Stimulated activated naive CD8-positive, alpha-beta T cell treated with anti-CD3 and anti-CD28 coated beads, Interleukin-15, amount 100 ng/mL, for 72 hours (primary cell): ENCODE measurements at regions not wholly inside any gene's neighbourhood (a gene's known extent, or its start where the extent isn't known, plus 50 kb on each side); places are given as distances from the start of the nearest gene placed in this dataset.

Experiments
- ATAC-seq: fragments of 150-1000 bp; cut with Tn5 transposase; 2 replicates; pipeline ENCODE4 v1.10.0; 2021; ENCODE audit warnings: mild to moderate bottlenecking, moderate library complexity
- DNase-seq, 2 donors: peaks; one replicate each; pipeline ENCODE4 v3.0.0; 2021 to 2022
- H3K27ac Mint-ChIP-seq, 2 donors: one replicate each; pipeline ENCODE4 v1.8.0; 2022; ENCODE audit warnings: mild to moderate bottlenecking in 2 of 2, mixed read lengths in 2 of 2, moderate library complexity in 2 of 2
- H3K27me3 Mint-ChIP-seq: one replicate; pipeline ENCODE4 v1.8.0; 2022; ENCODE audit warnings: mixed read lengths
- H3K4me1 Mint-ChIP-seq: one replicate; pipeline ENCODE4 v1.8.0; 2022; ENCODE audit warnings: mild to moderate bottlenecking, mixed read lengths
- H3K4me3 Mint-ChIP-seq, 2 donors: one replicate each; pipeline ENCODE4 v1.8.0; 2022; ENCODE audit warnings: mild to moderate bottlenecking in 2 of 2, mixed read lengths in 2 of 2, moderate library complexity in 1 of 2
- H3K9me3 Mint-ChIP-seq, 2 donors: one replicate each; pipeline ENCODE4 v1.8.0; 2022; ENCODE audit warnings: mixed read lengths in 2 of 2

- Mint-ChIP-seq H3K27me3 (no peaks in the 10 kb centered on the region), H3K4me1 (no peaks in the 10 kb centered on the region), H3K4me3 (no peak overlapping the region), H3K27ac (no peak overlapping the region), H3K9me3 (peaks cover 7 to 19% of the 10 kb centered on the region in 2 donors)
- ATAC-seq (no peak), DNase-seq (no peak)
Observed at GRCh38 chr2:21683838-21684237, 560.1 kb downstream of the TDRD15 start.

- no peaks in the 10 kb centered on the region for H3K27me3 Mint-ChIP-seq
- H3K27ac Mint-ChIP-seq = no peak overlapping the region
- no peak for DNase-seq
- H3K9me3 Mint-ChIP-seq = peaks cover 0 to 13% of the 10 kb centered on the region in 2 donors
- H3K4me1 Mint-ChIP-seq = no peaks in the 10 kb centered on the region
- ATAC-seq = no peak
- no peak overlapping the region for H3K4me3 Mint-ChIP-seq
Observed at GRCh38 chr2:21687589-21687988, 563.8 kb downstream of the TDRD15 start.

GRCh38 chr2:21690005-21690404 lies 566.2 kb downstream of the TDRD15 start:
- Mint-ChIP-seq H3K27ac (no peak overlapping the region), H3K9me3 (no peaks in the 10 kb centered on the region), H3K4me1 (no peaks in the 10 kb centered on the region), H3K27me3 (no peaks in the 10 kb centered on the region), H3K4me3 (no peak overlapping the region)
- ATAC-seq (no peak), DNase-seq (no peak)

GRCh38 chr2:21693081-21693480 lies 569.3 kb downstream of the TDRD15 start:
- DNase-seq (no peak), ATAC-seq (no peak)
- no peak overlapping the region for H3K27ac Mint-ChIP-seq
- H3K4me1 Mint-ChIP-seq = no peaks in the 10 kb centered on the region
- H3K4me3 Mint-ChIP-seq = no peak overlapping the region
- H3K9me3 Mint-ChIP-seq = no peaks in the 10 kb centered on the region
- H3K27me3 Mint-ChIP-seq = no peaks in the 10 kb centered on the region

GRCh38 chr2:21694079-21694878 lies 570.5 kb downstream of the TDRD15 start:
- Mint-ChIP-seq H3K4me3 (no peak overlapping the region), H3K27ac (no peak overlapping the region), H3K27me3 (no peaks in the 10 kb centered on the region), H3K4me1 (no peaks in the 10 kb centered on the region), H3K9me3 (peaks cover 0 to 5% of the 10 kb centered on the region in 2 donors)
- no peak for DNase-seq
- no peak for ATAC-seq

GRCh38 chr2:21696900-21697299 lies 573.1 kb downstream of the TDRD15 start:
- DNase-seq (no peak), ATAC-seq (no peak)
- Mint-ChIP-seq H3K4me3 (no peak overlapping the region), H3K27ac (no peak overlapping the region), H3K9me3 (peaks cover 5 to 7% of the 10 kb centered on the region in 2 donors), H3K27me3 (no peaks in the 10 kb centered on the region), H3K4me1 (no peaks in the 10 kb centered on the region)

- H3K4me1 Mint-ChIP-seq = no peaks in the 10 kb centered on the region
- no peak overlapping the region for H3K4me3 Mint-ChIP-seq
- H3K9me3 Mint-ChIP-seq = peaks cover 5 to 7% of the 10 kb centered on the region in 2 donors
- DNase-seq = no peak
- no peak overlapping the region for H3K27ac Mint-ChIP-seq
- ATAC-seq = no peak
- H3K27me3 Mint-ChIP-seq = no peaks in the 10 kb centered on the region
Observed at GRCh38 chr2:21700644-21701043, 576.9 kb downstream of the TDRD15 start.

GRCh38 chr2:21710031-21710430 lies 586.3 kb downstream of the TDRD15 start:
- Mint-ChIP-seq H3K27me3 (no peaks in the 10 kb centered on the region), H3K27ac (no peak overlapping the region), H3K4me1 (no peaks in the 10 kb centered on the region), H3K9me3 (peaks cover 16 to 17% of the 10 kb centered on the region in 2 donors), H3K4me3 (no peak overlapping the region)
- DNase-seq (no peak), ATAC-seq (no peak)

- Mint-ChIP-seq H3K4me1 (no peaks in the 10 kb centered on the region), H3K4me3 (no peak overlapping the region), H3K27me3 (no peaks in the 10 kb centered on the region), H3K9me3 (peaks cover 16 to 17% of the 10 kb centered on the region in 2 donors), H3K27ac (no peak overlapping the region)
- DNase-seq (no peak), ATAC-seq (no peak)
Observed at GRCh38 chr2:21710496-21710895, 586.7 kb downstream of the TDRD15 start.

- no peak for ATAC-seq
- Mint-ChIP-seq H3K27ac (no peak overlapping the region), H3K9me3 (peaks cover 8 to 12% of the 10 kb centered on the region in 2 donors), H3K27me3 (no peaks in the 10 kb centered on the region), H3K4me3 (no peak overlapping the region), H3K4me1 (no peaks in the 10 kb centered on the region)
- no peak for DNase-seq
Observed at GRCh38 chr2:21715887-21716286, 592.1 kb downstream of the TDRD15 start.

- no peak overlapping the region for H3K4me3 Mint-ChIP-seq
- DNase-seq (no peak), ATAC-seq (no peak)
- H3K27ac Mint-ChIP-seq = no peak overlapping the region
- no peaks in the 10 kb centered on the region for H3K9me3 Mint-ChIP-seq
- H3K4me1 Mint-ChIP-seq = no peaks in the 10 kb centered on the region
- no peaks in the 10 kb centered on the region for H3K27me3 Mint-ChIP-seq
Observed at GRCh38 chr2:21727101-21727500, 603.3 kb downstream of the TDRD15 start.

GRCh38 chr2:21728133-21728532 lies 604.4 kb downstream of the TDRD15 start:
- Mint-ChIP-seq H3K4me3 (no peak overlapping the region), H3K27me3 (no peaks in the 10 kb centered on the region), H3K27ac (no peak overlapping the region), H3K4me1 (no peaks in the 10 kb centered on the region), H3K9me3 (no peaks in the 10 kb centered on the region)
- no peak for DNase-seq
- ATAC-seq = no peak

GRCh38 chr2:21730141-21730540 lies 606.4 kb downstream of the TDRD15 start:
- DNase-seq (no peak), ATAC-seq (no peak)
- Mint-ChIP-seq H3K4me1 (no peaks in the 10 kb centered on the region), H3K27ac (no peak overlapping the region), H3K4me3 (no peak overlapping the region), H3K9me3 (no peaks in the 10 kb centered on the region), H3K27me3 (no peaks in the 10 kb centered on the region)

- H3K4me1 Mint-ChIP-seq = no peaks in the 10 kb centered on the region
- H3K4me3 Mint-ChIP-seq = no peak overlapping the region
- no peaks in the 10 kb centered on the region for H3K9me3 Mint-ChIP-seq
- DNase-seq (no peak), ATAC-seq (no peak)
- H3K27ac Mint-ChIP-seq = no peak overlapping the region
- no peaks in the 10 kb centered on the region for H3K27me3 Mint-ChIP-seq
Observed at GRCh38 chr2:21740484-21740883, 616.7 kb downstream of the TDRD15 start.

GRCh38 chr2:21746499-21746898 lies 622.7 kb downstream of the TDRD15 start:
- H3K27ac Mint-ChIP-seq = no peak overlapping the region
- ATAC-seq (no peak), DNase-seq (no peak)
- no peaks in the 10 kb centered on the region for H3K4me1 Mint-ChIP-seq
- peaks cover 4 to 10% of the 10 kb centered on the region in 2 donors for H3K9me3 Mint-ChIP-seq
- H3K27me3 Mint-ChIP-seq = no peaks in the 10 kb centered on the region
- no peak overlapping the region for H3K4me3 Mint-ChIP-seq

- Mint-ChIP-seq H3K4me1 (no peaks in the 10 kb centered on the region), H3K9me3 (peaks cover 10 to 16% of the 10 kb centered on the region in 2 donors), H3K27ac (no peak overlapping the region), H3K27me3 (no peaks in the 10 kb centered on the region), H3K4me3 (no peak overlapping the region)
- ATAC-seq = no peak
- DNase-seq = no peak
Observed at GRCh38 chr2:21748501-21748900, 624.7 kb downstream of the TDRD15 start.
